PC-3 (cell line): ENCODE measurements at regions not wholly inside any gene's neighbourhood (a gene's known extent, or its start where the extent isn't known, plus 50 kb on each side); places are given as distances from the start of the nearest gene placed in this dataset.

Experiments
- ATAC-seq: fragments of 200-7000 bp; cut with Tn5 transposase; 2 replicates; pipeline ENCODE4 v1.9.1; 2020; ENCODE audit warnings: mild to moderate bottlenecking, moderate library complexity
- BruUV-seq: library from RNA; stranded (reverse); fragments of 400-500 nt; replicated peaks from 2 replicates; lab custom pipeline; 2021; lab: Mats Ljungman, UMichigan
- CTCF ChIA-PET: fragments of 300-600 bp; sonication (Branson Sonifier 250); formaldehyde crosslinking; loops from one replicate; lab custom pipeline; 2022; ENCODE audit warnings: antibody characterized with exemption; lab: Charles Lee
- POLR2A ChIA-PET: fragments of 300-600 bp; sonication (Branson Sonifier 250); formaldehyde crosslinking; loops from one replicate; lab custom pipeline; 2022; ENCODE audit warnings: antibody characterized with exemption; ENCODE audit not compliant: unreplicated experiment; lab: Charles Lee
- DNase-seq: peaks from one replicate; pipeline ENCODE4 v3.0.0-alpha.2; 2015
- H2AFZ ChIP-seq: fragments of 300-600 bp; sonication (generic); 2 replicates; pipeline ENCODE4 v1.6.0; 2016; ENCODE audit warnings: antibody characterized with exemption, low read length
- H3F3A ChIP-seq: fragments of 300-600 bp; sonication (generic); one replicate; pipeline ENCODE4 v1.6.0; 2017; ENCODE audit warnings: antibody characterized with exemption, low read length, control low read depth, mild to moderate bottlenecking; ENCODE audit not compliant: unreplicated experiment
- H3K27ac ChIP-seq: fragments of 300-600 bp; sonication (generic); 2 replicates; pipeline ENCODE4 v1.5.1; 2016; ENCODE audit warnings: mild to moderate bottlenecking, low read length
- H3K27me3 ChIP-seq: fragments of 300-600 bp; sonication (generic); 2 replicates; pipeline ENCODE4 v1.6.1; 2016; ENCODE audit warnings: low read length, mixed read lengths
- H3K36me3 ChIP-seq: fragments of 300-600 bp; sonication (generic); 2 replicates; pipeline ENCODE4 v1.6.1; 2016; ENCODE audit warnings: low read depth, mixed run types, low read length, mixed read lengths
- H3K4me1 ChIP-seq: fragments of 300-600 bp; sonication (generic); 2 replicates; pipeline ENCODE4 v1.5.1; 2016; ENCODE audit warnings: low read length; ENCODE audit not compliant: insufficient read depth
- H3K4me2 ChIP-seq: fragments of 300-600 bp; sonication (generic); 2 replicates; pipeline ENCODE4 v1.6.0; 2016; ENCODE audit warnings: low read length
- H3K4me3 ChIP-seq: fragments of 300-600 bp; sonication (generic); 2 replicates; pipeline ENCODE4 v1.5.1; 2016; ENCODE audit warnings: mild to moderate bottlenecking, low read length, mixed read lengths
- H3K79me2 ChIP-seq: fragments of 300-600 bp; sonication (generic); 2 replicates; pipeline ENCODE4 v1.6.1; 2017; ENCODE audit warnings: low read length, mixed read lengths
- H3K9ac ChIP-seq: fragments of 300-600 bp; sonication (generic); 2 replicates; pipeline ENCODE4 v1.6.0; 2016; ENCODE audit warnings: mild to moderate bottlenecking, low read length
- H3K9me2 ChIP-seq: fragments of 300-600 bp; sonication (generic); replicated peaks from 2 replicates; pipeline ENCODE4 v1.6.1; 2016; ENCODE audit warnings: mixed run types, low read length, mixed read lengths
- H3K9me3 ChIP-seq: fragments of 300-600 bp; sonication (generic); 2 replicates; pipeline ENCODE4 v1.6.1; 2016; ENCODE audit warnings: low read length, mixed read lengths
- H4K20me1 ChIP-seq: fragments of 300-600 bp; sonication (generic); 2 replicates; pipeline ENCODE4 v1.6.1; 2016; ENCODE audit warnings: low read length, mixed read lengths
- EZH2 ChIP-seq: fragments of 300-600 bp; sonication (generic); IDR thresholded peaks from one replicate; pipeline ENCODE4 v1.6.1; 2017; ENCODE audit warnings: antibody characterized with exemption, mild to moderate bottlenecking, low read length; ENCODE audit not compliant: unreplicated experiment
- EZH2phosphoT487 ChIP-seq: fragments of 300-600 bp; sonication (generic); IDR thresholded peaks from 2 replicates; pipeline ENCODE4 v1.6.1; 2018; ENCODE audit warnings: mild to moderate bottlenecking, antibody characterized with exemption, low read length, borderline replicate concordance
- intact Hi-C: fragments of 100-400 bp; cut with micrococcal nuclease; formaldehyde crosslinking; loops from 2 replicates; pipeline ENCODE4 v1.9.0; 2023
- TF ChIP-seq, protein P1 (sequence below): fragments of 300-600 bp; sonication (generic); conservative IDR thresholded peaks from 2 replicates; pipeline ENCODE4 v1.5.1; 2017; ENCODE audit warnings: antibody characterized with exemption, low read depth, mild to moderate bottlenecking, low read length

DNA sequence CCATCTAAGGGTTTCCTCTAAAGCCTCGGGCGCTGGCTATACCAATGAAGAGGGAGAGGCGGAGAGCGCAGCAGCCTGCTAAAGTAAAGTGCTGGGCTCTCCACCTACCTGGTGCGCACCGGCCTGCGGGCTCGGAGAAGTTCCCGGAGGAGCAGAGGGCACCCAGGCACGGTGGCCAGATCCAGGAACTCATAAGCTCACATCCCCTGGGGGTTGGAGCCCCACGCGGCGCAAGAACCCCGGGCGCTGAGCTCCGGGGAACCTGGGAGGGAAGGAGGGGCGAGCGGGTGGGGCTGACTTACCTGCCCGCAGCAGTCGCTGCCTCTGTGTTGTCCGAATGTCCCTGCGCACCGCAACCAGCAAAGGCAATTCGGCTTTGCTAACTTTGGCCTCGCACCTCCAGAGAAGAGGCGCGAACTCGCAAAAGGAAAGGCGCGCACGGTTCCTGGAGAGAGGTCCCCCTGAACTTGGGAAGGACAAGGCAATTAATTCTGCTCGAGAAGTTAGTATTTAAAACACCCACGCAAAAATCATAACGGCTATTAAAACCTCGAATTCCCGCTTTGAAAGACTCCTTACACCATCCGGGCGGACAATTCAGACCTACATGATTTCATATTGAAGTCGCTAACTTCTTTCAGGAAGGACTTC, 127.6 kb upstream of the C11orf58 start:
- intact Hi-C loops, result no loop called here
- CTCF ChIA-PET, result no interaction called here
- peaks cover 88% of the 10 kb centered on the region for H3K27me3 ChIP-seq

DNA sequence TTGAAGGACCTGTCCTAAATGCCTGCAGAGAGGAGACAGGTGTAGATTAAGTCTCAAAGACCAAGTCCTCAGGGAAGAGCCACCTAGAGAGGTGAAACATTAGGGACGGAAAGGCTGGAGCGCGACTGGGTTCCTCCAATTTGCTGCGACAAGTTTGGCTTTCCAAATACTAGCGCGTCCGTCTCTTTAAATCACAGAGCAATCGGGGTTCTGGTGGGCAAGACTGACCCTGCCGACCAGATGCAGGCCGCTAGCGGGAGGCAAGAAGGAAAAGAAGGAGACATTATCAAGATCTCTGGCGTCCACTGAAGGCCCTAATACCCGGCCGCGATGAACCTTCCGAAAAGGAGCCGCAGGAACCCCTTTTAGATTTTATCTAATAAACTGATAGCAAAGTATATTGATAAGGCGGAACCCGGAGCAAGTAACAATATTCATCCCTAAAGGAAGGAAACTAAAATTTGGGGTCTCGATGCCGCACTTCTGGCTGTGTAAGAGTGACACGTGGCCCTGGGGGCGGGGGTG, 128.2 kb upstream of the C11orf58 start:
- ChIA-PET POLR2A (no interaction called here), CTCF (no interaction called here)
- Histone ChIP-seq H3F3A (no peaks in the 10 kb centered on the region), H4K20me1 (no peaks in the 10 kb centered on the region), H3K9me2 (no peaks in the 10 kb centered on the region), H3K36me3 (no peaks in the 10 kb centered on the region), H3K4me2 (no peak overlapping the region), H3K79me2 (no peaks in the 10 kb centered on the region), H3K27ac (no peak overlapping the region), H3K9me3 (no peaks in the 10 kb centered on the region), H3K9ac (no peak overlapping the region), H3K4me1 (peaks cover 19% of the 10 kb centered on the region), H3K27me3 (peaks cover 88% of the 10 kb centered on the region), H2AFZ (no peak overlapping the region), H3K4me3 (no peak overlapping the region)
- no peak for DNase-seq
- intact Hi-C loops, result no loop called here
- BruUV-seq, result no TSS peak
- TF ChIP-seq EZH2 (no peak), EZH2phosphoT487 (no peak)
- TF ChIP-seq, protein P1, sequence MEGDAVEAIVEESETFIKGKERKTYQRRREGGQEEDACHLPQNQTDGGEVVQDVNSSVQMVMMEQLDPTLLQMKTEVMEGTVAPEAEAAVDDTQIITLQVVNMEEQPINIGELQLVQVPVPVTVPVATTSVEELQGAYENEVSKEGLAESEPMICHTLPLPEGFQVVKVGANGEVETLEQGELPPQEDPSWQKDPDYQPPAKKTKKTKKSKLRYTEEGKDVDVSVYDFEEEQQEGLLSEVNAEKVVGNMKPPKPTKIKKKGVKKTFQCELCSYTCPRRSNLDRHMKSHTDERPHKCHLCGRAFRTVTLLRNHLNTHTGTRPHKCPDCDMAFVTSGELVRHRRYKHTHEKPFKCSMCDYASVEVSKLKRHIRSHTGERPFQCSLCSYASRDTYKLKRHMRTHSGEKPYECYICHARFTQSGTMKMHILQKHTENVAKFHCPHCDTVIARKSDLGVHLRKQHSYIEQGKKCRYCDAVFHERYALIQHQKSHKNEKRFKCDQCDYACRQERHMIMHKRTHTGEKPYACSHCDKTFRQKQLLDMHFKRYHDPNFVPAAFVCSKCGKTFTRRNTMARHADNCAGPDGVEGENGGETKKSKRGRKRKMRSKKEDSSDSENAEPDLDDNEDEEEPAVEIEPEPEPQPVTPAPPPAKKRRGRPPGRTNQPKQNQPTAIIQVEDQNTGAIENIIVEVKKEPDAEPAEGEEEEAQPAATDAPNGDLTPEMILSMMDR, result no peak
- no peak for ATAC-seq

More for the DNA sequence above, 127.6 kb upstream of the C11orf58 start:
- no peaks in the 10 kb centered on the region for H3K9me3 ChIP-seq
- no peaks in the 10 kb centered on the region for H4K20me1 ChIP-seq
- H3K4me2 ChIP-seq, result no peak overlapping the region
- TF ChIP-seq, protein P1, result no peak
- no peak for TF ChIP-seq EZH2
- TF ChIP-seq EZH2phosphoT487, result no peak
- ATAC-seq (no peak), DNase-seq (no peak)
- H3K4me3 ChIP-seq, result no peak overlapping the region
- peaks cover 18% of the 10 kb centered on the region for H3K4me1 ChIP-seq
- no peaks in the 10 kb centered on the region for H3K36me3 ChIP-seq
- H3F3A ChIP-seq, result no peaks in the 10 kb centered on the region
- H3K9ac ChIP-seq, result no peak overlapping the region
- no peaks in the 10 kb centered on the region for H3K79me2 ChIP-seq
- H3K27ac ChIP-seq, result no peak overlapping the region
- H3K9me2 ChIP-seq, result no peaks in the 10 kb centered on the region
- no peak overlapping the region for H2AFZ ChIP-seq
- no TSS peak for BruUV-seq
- POLR2A ChIA-PET, result no interaction called here

DNA sequence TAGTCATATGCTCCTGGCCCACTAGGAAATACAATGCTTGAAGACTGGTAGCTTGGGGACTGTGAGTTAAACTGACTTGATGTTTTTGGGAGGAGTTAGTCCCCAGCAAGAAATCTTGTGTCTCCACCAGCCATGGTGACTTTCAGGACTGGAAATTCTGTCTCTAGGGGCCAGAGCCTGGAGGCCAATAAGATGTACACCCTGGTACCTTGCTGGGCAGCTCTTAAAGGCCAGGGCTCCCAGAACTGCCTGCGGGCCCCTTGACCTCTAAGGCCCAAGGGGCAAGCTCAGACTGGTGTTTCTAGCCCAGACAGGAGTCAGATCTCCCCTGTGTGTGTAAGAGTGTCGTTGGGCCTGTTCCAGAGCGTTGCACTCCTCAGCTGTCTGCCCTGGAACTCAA, 128.7 kb upstream of the C11orf58 start:
- Histone ChIP-seq H3K9me3 (no peaks in the 10 kb centered on the region), H3K4me1 (peaks cover 21% of the 10 kb centered on the region), H3K27ac (no peak overlapping the region), H3K79me2 (no peaks in the 10 kb centered on the region), H3K9ac (no peak overlapping the region), H3F3A (no peaks in the 10 kb centered on the region), H3K4me3 (no peak overlapping the region), H3K27me3 (peaks cover 89% of the 10 kb centered on the region), H3K36me3 (no peaks in the 10 kb centered on the region), H2AFZ (no peak overlapping the region), H3K9me2 (no peaks in the 10 kb centered on the region), H4K20me1 (no peaks in the 10 kb centered on the region), H3K4me2 (no peak overlapping the region)
- BruUV-seq, result no TSS peak
- no peak for DNase-seq
- POLR2A ChIA-PET, result no interaction called here
- ATAC-seq, result no peak
- intact Hi-C loops, result loop anchor here (5.0 kb wide), 1 partner anchor 1817 kb away; no protein-coding TSS in a partner anchor
- CTCF ChIA-PET, result no interaction called here
- TF ChIP-seq, protein P1, result no peak
- TF ChIP-seq EZH2, result no peak
- no peak for TF ChIP-seq EZH2phosphoT487
